IPS-NIHi7 (cell line): ENCODE measurements at regions not wholly inside any gene's neighbourhood (a gene's known extent, or its start where the extent isn't known, plus 50 kb on each side); places are given as distances from the start of the nearest gene placed in this dataset.
"Not testable (repeated sequence)": the region's sequence is repeated elsewhere in the genome, so short reads cannot be mapped to it uniquely, and the experiment has no call there.

Source experiments
- DNase-seq: peaks from one replicate; pipeline ENCODE4 v3.0.0; 2012; ENCODE audit warnings: mixed read lengths; ENCODE audit errors: extremely low spot score

DNA sequence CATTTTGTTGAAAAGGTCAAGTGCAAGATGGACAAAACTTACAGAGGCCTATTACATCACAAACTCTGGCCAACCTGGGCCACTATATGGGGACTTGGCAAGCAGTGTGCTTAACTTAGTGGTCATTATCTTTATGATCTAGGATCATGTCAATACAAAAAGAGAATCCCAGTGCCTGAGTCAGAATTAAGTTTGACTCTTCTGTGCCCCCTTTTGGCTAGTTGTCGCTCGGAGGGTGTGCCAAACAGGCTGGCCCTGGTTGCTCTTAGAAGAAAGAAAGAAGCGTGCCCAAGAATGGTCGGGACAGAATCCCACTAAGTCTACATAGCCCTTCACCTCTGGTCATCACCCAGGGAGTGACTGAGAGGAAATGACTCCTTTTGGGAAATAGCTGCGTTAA, 100.1 kb downstream of the EIF4E start:
- DNase-seq, result peak; percentile 44

DNA sequence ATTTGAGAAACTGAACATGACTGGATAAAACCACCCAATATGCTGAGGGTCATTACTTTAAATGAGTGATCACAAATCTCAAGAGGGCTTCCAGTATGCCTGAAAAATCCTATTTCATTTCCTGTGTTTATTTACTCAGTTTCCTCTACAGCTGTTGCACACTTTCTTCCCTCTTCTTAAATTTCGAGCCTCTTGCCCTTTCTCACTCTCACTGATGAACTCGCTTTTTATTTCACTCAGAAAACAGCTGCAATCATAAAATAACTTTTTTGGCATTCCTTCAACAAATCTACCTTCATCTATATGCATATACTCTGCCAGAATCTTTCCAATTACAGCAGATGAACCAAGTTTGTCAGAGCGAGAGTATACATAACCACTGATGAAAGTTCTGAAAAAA, 101.3 kb downstream of the EIF4E start:
- no peak for DNase-seq

DNA sequence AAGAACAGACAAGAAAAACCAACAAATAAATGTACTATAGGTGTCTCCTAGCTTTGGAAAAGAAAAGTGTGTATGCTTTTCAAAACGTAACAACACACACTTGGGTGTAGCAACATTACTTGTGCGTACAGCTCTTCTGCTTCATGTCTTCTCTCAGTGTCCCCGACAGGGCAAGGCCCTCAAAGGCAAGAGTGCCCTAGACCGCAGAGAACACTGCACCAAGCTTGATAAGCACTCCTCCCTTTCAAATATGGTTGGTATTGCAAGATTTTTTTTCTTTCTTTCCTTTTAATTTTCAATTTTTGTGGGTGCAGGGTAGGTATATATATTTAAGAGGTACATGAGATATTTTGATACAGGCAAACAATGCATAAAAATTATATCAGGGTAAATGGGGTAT, 106.8 kb downstream of the EIF4E start:
- DNase-seq, result no peak

DNA sequence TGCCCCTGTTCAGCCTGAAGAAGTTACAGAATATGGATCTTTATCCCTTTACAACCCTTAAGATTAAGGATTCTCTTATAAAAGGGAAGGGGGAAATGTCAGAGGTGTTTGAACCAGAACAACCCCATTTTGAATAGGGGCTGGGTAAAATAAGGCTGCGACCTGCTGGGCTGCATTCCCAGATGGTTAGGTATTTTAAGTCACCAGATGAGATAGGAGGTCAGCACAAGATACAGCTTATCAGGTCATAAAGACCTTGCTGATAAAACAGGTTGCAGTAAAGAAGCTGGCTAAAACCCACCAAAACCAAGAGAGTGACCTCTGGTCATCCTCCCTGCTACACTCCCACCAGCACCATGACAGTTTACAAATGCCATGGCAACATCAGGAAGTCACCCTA, 110.8 kb downstream of the EIF4E start:
- DNase-seq, result not testable (repeated sequence)

DNA sequence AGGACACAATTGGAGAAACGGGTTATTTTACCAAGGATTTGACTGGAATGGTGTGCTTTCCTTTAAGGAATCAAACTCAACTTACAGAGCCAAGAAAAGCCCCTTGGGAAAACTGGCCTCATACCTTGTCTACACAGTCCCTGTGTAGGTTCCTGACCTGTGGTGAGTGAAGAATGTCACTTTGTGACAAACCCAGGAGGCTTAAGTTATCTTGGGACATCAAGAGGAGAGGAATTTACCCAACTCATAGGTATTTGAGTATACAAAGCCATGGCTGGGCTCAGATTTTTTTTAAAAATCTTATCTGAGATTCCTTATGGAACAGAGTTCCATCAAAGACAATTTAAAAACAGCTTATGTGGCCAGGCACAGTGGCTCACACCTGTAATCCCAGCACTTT, 112.1 kb downstream of the EIF4E start:
- DNase-seq, result no peak

DNA sequence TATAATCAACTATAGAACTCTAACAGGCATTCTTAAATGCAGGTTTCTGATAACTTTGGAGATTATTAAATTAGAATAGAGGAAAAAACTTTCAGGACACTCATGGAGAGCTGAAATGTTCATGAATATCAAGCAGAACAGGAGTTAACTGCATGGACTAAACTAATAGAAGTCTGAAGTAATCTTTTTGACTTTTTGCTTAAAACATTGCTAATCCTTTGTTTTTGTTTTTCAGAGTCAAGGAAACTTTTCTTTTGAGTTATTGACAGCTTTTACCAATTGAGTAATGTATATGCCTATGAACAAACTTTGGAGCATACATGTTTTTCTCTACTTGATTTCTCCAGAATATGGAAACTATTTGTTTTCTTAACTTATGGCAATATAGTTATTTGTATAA, 112.5 kb downstream of the EIF4E start:
- DNase-seq, result no peak

DNA sequence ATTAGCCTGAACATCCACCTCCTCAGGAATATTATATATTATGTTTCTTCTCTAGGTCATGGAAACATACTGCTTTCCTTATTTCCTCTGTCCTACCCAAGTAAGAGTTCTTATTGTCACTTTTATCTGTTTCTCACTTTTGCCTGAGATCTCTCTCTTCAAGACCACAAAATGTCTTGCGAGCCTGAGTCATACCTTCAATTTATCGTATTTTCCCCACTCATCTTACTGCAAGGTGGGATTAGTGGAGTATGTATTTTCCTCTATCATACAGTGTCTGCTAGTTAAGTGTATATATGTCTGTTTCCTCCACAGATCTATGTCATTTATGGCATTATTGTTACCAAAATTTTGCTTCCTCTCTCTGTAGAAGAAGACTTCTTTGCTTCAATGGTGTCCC, 124.5 kb downstream of the EIF4E start:
- DNase-seq, result no peak

DNA sequence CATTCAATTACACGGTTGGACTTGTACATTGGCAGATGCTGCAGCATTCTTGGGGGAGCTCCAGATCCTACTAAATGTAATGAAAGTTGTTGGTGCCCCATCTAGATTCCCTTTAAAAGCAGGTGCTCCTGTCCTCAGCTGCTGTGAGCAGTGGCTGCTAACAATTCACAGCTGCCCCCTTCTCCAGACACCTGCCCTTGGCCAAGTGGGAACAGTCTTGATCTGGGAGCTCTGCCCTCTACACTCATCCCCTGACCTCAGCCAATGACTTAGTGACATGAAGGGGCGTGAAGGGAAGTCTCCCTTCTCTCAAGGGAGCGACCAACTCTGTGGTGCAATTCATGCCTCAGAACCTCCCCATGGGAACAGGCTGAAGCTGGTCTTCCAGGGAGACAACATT, 125.7 kb downstream of the EIF4E start:
- no peak for DNase-seq

DNA sequence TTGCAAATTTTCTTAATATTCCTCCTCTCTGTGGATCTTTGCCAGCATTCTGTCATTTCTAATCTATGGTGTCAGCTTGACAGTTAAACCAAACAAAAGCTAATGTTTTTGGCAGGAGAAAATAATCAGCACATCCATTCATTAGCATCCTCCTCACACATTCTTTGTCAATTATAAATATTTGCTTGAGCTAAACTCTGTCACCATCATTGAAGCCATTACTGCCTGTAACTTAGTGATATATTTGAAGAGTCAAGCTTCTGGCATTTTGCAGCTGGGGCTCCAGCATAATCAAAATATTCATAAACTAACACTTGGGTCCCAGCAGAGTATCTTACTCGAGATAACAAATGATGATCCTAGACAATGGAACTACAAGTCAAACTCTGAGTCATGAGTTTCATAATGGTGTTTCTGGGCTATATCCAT, 126.1 kb downstream of the EIF4E start:
- DNase-seq, result no peak

DNA sequence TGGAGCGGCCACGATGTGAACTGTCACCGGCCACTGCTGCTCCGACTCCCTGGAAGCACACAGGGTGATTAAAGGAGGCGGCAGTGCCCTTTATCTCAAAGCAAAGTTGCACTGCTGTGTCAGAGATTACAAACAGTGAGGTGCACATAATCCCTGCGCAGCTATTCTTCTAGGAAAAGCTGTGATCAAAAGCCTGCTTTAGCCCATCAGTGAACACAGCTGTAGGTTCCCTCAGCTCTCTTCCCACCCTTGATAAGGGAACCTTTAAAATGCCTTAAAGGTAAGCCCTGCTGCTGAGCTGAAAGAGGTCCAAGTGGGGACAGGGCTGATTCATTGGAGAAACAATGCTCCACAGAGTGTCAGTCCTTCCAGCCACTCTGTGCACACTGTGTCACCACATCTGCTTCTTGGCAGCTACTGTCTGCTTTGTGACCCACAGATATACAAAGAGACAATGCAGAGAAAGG, 127.6 kb downstream of the EIF4E start:
- no peak for DNase-seq

DNA sequence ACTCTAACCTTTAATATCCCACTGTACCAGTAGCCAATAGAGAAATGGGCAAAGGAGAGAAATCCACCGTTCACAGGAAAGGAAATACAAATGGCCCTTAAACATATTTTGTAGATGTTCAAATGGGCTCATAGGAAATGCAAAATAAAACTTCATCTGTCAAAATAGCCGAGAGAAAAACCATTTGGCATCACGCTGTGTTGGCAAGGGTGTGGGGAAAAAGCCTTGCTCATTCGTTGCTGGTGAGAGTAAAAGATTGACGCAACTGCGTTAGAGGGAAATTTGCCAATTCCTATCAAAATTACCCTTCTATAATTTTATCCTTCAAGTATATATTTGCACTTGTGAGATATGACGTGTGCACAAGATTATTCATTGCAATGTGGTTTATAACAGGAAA, 131.9 kb downstream of the EIF4E start:
- DNase-seq, result no peak

DNA sequence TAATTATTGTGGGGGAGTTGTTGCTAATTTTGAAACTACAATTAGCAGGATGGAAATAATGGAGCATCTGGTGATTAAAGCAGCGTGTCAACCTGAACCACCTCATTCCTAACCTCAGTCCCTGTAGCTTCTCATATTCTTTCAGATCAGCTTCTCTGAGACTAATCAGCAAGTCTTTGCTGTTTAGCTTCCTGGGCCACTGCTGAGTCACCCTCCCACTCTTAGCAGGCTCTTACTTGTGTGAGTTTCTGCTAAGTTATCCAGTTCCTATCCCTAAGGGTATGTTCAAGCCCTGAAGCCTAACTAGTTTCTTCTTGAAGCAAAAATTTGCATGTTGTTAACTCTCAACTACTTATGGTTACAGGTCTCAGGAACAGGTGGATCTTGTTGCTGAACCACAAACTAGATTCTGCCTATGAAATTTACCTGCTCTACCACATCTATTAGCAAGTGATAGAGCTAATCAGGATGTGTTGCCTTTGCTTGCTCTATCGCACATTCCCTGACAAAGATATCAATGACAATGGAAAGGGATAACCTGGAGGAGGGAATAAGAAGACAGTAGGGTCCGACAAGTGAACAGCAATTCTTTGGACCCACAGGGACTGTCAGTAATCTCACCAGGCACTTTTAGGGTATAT, 134.2 kb downstream of the EIF4E start:
- peak; percentile 50 for DNase-seq

DNA sequence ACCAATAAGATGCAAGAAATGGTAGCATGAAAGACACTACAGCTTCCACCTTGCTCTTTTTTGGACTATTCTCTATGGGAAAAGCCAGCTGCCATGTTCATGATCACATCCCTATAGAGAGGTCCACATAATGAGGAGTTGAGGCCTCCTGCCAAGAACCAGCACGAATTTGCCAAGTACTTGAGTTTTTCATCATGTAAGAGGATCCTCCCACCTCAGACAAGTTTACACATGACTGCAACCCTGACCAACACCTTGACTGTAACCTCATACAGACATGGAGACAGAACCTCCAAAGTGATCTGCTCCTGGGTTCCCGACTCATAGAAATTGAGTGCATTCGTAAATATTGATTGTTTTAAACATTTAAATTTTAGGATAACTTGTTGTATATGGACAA, 135.2 kb upstream of the TSPAN5 start:
- DNase-seq, result no peak

DNA sequence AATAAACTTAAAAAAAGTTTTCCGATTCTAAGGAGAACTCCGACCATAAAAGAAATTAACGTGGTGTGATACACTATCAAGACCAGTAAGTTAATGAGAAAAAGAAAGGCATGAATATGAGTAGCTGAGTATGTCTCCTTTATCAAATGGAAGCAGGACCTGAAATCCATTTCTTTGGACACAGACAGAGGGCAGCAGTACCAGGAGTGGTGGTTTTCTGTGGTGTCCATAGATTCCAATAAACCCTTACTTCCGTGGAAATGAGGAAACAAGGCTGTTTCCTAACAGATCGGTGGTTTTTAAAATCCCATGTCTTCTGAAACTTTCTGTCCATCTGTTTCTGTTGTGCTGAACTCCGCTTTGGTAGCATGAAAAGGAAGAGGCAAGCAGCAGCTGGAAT, 128.5 kb upstream of the TSPAN5 start:
- no peak for DNase-seq

DNA sequence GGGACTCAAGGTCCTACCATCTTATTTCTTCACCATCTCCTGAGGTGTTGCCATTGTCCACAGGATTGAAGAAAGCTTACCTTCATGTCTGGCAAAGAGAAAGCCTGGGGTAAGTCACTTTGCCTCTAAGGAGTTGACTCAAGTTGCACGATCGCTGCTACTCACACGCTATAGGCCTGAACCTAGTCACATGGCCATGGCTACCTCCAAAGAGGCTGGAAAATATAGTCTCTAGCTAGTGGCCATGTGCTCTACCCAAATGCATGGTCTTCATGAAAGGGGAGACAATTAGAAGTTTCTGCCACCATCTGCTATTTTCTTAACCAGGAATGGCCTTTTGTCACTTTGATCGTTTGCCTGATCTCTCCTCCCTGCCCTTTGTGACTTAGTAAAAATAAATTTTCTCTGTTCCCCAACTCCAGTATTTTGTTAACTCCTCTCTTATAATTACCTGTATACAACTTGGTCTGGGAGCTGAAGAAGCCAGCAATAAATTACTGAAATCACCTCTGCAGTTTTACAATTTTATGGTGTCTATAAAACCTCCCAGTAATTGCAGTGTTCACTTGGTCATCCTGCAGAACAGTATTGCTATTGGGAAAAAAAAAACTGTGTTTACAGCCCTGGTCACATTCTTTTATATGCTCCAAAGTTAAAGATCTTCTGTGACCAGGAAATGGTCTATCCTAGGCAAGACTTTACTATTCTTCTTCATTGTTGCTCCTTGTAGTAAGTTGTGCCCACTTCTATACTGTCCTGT, 126.7 kb upstream of the TSPAN5 start:
- DNase-seq, result no peak

DNA sequence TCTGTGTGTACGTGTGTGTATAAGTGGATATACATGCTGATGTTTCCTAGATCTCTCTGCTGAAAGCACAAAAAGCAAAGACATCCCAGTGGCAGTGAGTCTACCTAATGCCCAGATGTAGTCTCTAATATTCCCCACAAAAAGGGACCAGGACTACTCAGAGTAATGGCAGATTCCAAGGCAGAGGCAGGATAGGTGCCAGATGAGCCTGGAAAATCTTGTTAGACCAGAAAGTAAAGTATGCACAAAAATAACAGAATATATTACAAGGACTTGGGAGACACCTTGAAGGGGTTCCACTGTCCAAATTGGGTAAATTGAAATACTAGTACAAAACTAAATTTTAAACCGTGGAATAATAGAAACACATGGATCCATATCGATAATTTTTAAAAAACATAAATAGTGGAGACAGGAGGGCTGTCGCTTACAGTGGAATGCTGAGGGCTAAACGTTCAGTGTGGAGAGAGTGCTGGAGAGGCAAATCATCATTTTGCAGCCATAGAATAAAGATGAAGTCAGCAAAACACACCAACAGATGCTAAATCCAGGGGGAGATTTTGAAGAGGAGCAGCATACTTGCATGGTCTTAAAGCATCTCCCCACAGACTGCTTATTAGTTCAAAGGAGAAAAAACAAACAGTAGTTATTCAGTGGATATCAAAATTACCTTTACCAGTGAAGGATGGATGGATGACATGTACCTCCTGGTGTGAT, 123.4 kb upstream of the TSPAN5 start:
- DNase-seq, result no peak

DNA sequence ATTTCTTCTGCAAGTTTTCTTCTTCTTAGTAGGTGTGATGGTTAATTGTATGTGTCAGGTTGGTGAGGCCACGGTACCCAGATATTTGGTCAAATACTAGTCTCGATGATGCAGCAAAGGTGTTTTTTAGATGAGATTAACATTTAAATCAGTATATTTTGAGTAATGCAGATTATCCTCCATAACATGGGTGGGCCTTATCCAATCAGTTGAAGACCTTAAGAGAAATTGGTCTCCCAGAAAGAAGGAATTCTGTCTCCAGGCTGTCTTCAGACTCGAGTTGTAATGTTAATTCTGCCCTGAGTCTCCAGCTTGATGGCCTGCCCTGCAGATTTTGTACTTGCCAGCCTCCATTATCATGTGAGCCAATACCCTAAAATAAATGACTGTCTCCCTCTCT, 122.5 kb upstream of the TSPAN5 start:
- DNase-seq, result no peak

DNA sequence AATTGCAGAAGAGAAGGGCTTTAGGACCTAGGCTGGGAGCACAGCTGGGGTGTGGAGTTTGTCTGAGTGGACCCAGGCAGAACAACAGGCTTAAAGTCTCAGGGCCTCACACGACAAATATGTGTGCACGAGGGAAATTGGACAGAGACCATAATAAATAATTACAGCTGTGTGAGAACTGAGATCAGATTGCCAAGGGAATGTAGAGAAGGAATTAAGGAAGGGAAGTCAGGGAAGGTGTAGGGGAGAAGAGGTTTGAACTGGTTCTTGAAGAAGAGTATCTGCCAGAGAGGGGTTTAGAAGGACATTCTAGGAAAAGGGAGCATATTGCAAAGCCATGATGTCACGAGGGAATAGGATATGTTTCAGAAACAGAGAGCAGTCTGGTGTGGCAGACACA, 120.7 kb upstream of the TSPAN5 start:
- no peak for DNase-seq

DNA sequence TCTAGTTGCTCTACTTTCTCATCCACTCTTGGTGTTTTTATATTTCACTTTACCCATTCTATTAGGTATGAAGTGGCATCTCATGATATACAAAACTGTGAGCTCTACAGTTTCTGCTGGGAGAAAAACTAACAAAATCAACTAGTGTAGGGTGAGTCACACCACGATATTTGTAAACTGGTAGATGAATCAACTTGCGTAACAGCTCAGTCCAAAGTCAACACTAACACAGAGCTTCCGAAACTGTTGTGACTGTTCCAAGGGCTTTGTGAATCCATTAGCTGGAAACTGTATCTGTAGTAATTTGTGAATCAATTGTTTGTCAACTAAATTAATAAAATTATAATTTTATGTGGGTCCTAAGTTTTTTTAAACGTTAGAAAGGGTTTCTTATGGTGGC, 119.8 kb upstream of the TSPAN5 start:
- no peak for DNase-seq

DNA sequence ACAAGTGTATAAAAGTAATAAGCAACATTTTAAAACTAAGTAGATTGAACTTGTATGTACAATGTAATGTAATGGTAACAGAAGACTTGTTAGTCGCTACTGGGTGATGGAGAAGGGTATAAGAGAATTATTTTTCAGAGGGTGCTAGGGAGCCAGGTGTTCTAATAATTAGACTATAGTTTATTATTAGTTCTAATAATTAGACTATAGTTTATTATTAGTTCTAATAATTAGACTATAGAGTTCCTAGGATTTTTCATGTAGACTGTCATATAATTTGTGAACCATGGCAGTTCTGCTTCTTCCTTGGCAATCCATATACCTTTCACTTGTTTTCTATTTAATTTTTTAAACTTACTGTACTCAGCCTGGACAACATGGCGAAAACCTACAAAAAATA, 117.3 kb upstream of the TSPAN5 start:
- no peak for DNase-seq

DNA sequence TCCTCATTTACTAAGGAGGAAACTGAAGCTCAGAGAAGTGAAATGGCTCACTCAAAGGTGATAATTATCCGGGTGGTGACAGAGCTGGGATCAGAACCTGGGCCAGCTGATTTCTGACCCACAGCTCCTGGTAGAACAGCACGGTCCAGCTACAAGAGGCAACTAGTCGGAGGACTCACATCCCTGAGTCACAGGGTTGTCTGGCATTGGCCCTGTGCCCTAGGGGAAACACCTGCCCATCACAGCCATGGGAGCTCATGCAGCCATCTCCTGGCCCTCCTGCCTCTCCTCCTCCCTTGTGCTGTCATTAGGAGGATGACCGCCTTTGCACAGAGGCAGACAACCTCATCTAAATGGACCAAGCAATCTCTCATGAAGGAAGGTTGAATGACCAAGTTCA, 115.2 kb upstream of the TSPAN5 start:
- no peak for DNase-seq

DNA sequence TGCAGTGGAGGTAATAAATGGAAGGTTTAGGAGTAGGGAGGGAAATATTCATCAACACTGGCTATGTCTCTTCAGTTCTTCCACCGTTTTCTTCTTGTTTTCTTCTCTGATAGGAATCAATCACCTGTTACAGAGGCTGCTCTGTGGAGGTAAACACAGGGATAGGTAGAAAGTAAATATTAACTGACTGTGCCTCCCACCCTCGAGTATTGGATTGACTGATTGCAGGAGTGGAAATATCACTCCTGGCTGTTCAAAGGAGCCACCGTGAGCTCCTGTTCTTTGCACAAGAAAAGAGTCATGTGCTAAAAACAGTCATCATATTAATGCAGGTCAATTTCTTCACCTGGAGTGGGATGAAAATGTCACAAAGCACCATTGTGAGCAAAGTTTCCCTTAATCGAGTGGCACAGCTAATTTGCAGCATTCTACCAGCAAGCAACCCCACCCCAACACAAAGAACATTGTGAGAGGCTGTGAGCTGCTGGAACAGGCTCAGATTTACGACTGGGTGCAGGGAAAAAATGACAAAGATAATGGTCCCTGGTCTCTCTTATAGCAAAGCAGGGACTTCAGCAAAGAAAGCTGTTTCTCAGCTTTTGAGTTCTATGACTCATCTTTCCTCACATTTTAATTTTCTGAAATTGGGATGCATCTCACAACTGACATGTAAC, 113.7 kb upstream of the TSPAN5 start:
- no peak for DNase-seq
